ENCODE measurements at regions not wholly inside any gene's neighbourhood (a gene's known extent, or its start where the extent isn't known, plus 50 kb on each side); places are given as distances from the start of the nearest gene placed in this dataset.

DNA sequence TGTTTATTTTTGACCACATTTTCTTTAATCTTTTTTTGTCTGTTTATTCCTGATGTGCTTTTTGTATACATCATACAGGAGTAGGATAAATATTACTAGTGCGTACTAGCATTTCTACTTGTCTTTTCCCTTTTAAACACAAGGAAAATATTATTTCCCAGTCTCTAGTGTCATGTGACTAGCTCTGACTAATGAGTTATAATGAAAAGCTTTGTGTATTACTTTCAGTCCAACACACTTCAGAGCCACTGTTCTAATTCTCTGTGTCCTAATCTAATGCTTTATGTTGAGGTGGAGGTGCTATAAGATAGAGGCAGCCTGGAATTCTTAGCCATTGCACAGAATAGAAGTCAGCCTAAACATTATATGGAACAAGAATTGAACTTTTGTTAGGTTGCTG is 65.0 kb upstream of the RAB18 start:
- Histone ChIP-seq H3K36me3 (no peaks in the 10 kb centered on the region), H3K9me3 (no peaks in the 10 kb centered on the region), H3K27ac (no peak overlapping the region), H3K4me1 (no peaks in the 10 kb centered on the region), H3K27me3 (no peaks in the 10 kb centered on the region), H3K4me3 (no peak overlapping the region)
- no peak for DNase-seq
- ATAC-seq, result no peak
- in situ Hi-C loops (cut with MboI; ENCODE audit: low sequenced_read_pairs in 4 of 4), result no loop called here
- TF ChIP-seq, protein P1, sequence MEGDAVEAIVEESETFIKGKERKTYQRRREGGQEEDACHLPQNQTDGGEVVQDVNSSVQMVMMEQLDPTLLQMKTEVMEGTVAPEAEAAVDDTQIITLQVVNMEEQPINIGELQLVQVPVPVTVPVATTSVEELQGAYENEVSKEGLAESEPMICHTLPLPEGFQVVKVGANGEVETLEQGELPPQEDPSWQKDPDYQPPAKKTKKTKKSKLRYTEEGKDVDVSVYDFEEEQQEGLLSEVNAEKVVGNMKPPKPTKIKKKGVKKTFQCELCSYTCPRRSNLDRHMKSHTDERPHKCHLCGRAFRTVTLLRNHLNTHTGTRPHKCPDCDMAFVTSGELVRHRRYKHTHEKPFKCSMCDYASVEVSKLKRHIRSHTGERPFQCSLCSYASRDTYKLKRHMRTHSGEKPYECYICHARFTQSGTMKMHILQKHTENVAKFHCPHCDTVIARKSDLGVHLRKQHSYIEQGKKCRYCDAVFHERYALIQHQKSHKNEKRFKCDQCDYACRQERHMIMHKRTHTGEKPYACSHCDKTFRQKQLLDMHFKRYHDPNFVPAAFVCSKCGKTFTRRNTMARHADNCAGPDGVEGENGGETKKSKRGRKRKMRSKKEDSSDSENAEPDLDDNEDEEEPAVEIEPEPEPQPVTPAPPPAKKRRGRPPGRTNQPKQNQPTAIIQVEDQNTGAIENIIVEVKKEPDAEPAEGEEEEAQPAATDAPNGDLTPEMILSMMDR (IDR thresholded peaks at IDR 0.05 in 4 of 5, conservative IDR thresholded peaks at IDR 0.05 in 1 of 5), result no peak
- TF ChIP-seq POLR2A (IDR thresholded peaks at IDR 0.05), result no peak
- intact Hi-C loops (cut with DNase I; ENCODE audit: low total_unique reads), result no loop called here

DNA sequence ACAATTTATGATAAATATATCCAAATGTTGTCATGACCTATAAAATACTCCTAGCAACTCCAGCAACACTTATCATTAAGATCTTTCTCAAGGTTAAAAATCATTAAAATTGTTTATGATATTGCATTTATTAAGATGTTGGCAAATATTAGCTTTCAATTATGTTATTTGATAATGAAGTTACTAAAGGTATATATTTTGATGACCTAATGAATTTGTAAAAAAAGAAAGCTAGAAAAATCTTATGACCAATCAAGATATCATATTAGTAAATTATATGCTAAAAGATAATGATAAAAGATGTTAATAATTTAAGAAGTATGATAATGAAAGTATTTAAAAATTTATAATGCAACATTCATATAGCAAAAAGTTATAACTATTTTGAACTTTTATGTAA is 66.3 kb upstream of the RAB18 start:
- in situ Hi-C loops (cut with MboI; ENCODE audit: low sequenced_read_pairs in 4 of 4) (no loop called here), intact Hi-C loops (cut with DNase I; ENCODE audit: low total_unique reads) (no loop called here)

DNA sequence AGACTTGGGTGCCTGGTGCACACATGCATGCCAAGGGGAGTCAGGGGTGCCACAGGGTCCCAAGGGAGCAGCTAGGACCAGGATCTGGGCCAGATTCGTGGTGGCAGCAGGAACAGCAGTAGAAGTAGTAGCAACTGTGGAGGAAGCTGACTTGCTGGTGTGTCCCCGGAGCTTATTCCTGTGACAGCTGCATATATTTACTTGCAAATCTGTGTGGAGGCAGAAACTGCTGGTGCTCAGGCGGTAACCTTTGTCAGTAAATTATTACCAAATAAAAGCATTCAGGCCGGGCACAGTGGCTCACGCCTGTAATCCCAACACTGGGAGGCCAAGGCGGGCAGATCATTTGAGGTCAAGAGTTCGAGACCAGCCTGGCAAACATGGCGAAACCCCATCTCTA is 67.4 kb upstream of the RAB18 start:
- intact Hi-C loops (cut with DNase I; ENCODE audit: low total_unique reads), result no loop called here
- no peaks in the 10 kb centered on the region for H3K4me1 ChIP-seq
- DNase-seq, result no peak
- in situ Hi-C loops (cut with MboI; ENCODE audit: low sequenced_read_pairs in 4 of 4), result no loop called here
- no peaks in the 10 kb centered on the region for H3K27me3 ChIP-seq
- no peak for ATAC-seq
- TF ChIP-seq, protein P1 (IDR thresholded peaks at IDR 0.05 in 4 of 5, conservative IDR thresholded peaks at IDR 0.05 in 1 of 5), result no peak
- H3K27ac ChIP-seq, result no peak overlapping the region
- H3K9me3 ChIP-seq, result no peaks in the 10 kb centered on the region
- no peaks in the 10 kb centered on the region for H3K36me3 ChIP-seq
- H3K4me3 ChIP-seq, result no peak overlapping the region

More for the DNA sequence above, 66.3 kb upstream of the RAB18 start:
- Histone ChIP-seq H3K27ac (no peak overlapping the region), H3K36me3 (no peaks in the 10 kb centered on the region), H3K27me3 (no peaks in the 10 kb centered on the region), H3K4me1 (no peaks in the 10 kb centered on the region), H3K9me3 (no peaks in the 10 kb centered on the region), H3K4me3 (no peak overlapping the region)
- DNase-seq, result no peak
- no peak for TF ChIP-seq POLR2A (IDR thresholded peaks at IDR 0.05)
- TF ChIP-seq, protein P1 (IDR thresholded peaks at IDR 0.05 in 4 of 5, conservative IDR thresholded peaks at IDR 0.05 in 1 of 5), result no peak
- no peak for ATAC-seq

DNA sequence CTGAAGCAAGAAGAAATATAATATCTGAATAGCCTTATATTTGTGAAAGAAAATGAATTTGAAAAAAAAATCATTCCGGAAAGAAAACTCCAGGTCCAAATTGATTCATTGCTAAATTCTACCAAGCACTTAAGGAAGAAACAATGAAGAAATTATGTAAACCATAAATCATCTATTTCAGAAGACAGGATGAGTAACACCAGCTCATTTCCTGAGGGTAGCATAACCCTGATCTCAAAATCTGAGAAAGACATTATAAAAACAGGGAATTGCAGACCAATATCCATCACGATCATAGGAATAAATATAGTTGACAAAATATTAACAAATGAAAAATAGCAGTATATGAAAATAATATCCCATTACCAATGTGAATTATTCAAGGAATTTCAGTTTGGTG is 70.1 kb upstream of the RAB18 start:
- intact Hi-C loops (cut with DNase I; ENCODE audit: low total_unique reads) (no loop called here), in situ Hi-C loops (cut with MboI; ENCODE audit: low sequenced_read_pairs in 4 of 4) (no loop called here)
- Histone ChIP-seq H3K4me1 (no peaks in the 10 kb centered on the region), H3K4me3 (no peak overlapping the region), H3K27ac (no peak overlapping the region), H3K27me3 (no peaks in the 10 kb centered on the region), H3K9me3 (no peaks in the 10 kb centered on the region), H3K36me3 (no peaks in the 10 kb centered on the region)
- DNase-seq (no peak), ATAC-seq (no peak)
- TF ChIP-seq, protein P1 (IDR thresholded peaks at IDR 0.05 in 4 of 5, conservative IDR thresholded peaks at IDR 0.05 in 1 of 5), result no peak
- TF ChIP-seq POLR2A (IDR thresholded peaks at IDR 0.05), result no peak

DNA sequence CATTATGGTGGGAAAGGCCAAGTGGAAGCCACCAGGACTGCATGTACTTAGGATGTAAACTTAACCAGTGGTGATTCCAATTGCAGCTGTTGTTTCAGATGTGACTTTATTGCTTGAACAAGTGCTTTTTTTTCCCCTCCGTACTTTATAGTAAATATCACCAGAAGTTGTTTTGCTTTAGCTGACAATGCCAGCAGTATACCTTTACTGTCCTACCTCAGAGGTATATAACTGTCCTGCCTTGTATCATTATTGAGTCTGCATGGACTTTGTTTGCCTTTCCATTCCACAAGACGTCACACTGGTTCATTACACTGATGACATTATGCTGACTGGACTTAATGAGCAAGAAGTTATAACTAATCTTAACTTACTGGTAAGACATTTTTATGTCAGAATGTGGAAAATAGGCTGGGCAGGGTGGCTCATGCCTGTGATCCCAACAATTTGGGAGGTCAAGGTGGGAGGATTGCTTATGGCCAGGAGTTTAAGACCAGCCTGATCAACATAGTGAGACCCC is 77.1 kb upstream of the RAB18 start:
- no peak for DNase-seq
- ATAC-seq, result no peak
- Histone ChIP-seq H3K4me1 (no peaks in the 10 kb centered on the region), H3K27ac (no peak overlapping the region), H3K9me3 (no peaks in the 10 kb centered on the region), H3K4me3 (no peak overlapping the region), H3K36me3 (no peaks in the 10 kb centered on the region), H3K27me3 (no peaks in the 10 kb centered on the region)
- intact Hi-C loops (cut with DNase I; ENCODE audit: low total_unique reads) (no loop called here), in situ Hi-C loops (cut with MboI; ENCODE audit: low sequenced_read_pairs in 4 of 4) (no loop called here)
- TF ChIP-seq POLR2A (IDR thresholded peaks at IDR 0.05), result no peak
- TF ChIP-seq, protein P1 (IDR thresholded peaks at IDR 0.05 in 4 of 5, conservative IDR thresholded peaks at IDR 0.05 in 1 of 5), result no peak
